A549 (cell line): ENCODE measurements at regions not wholly inside any gene's neighbourhood (a gene's known extent, or its start where the extent isn't known, plus 50 kb on each side); places are given as distances from the start of the nearest gene placed in this dataset.

Source experiments
- ATAC-seq, 2 experiments: fragments of 200-7000 bp in 1 of 2; fragments of >200 bp in 1 of 2; cut with Nextera tagmentation in 1 of 2; cut with Tn5 transposase in 1 of 2; 3 replicates each; pipeline versions ENCODE4 v1.8.0 to v1.9.1; 2018 to 2020; ENCODE audit warnings: mild to moderate bottlenecking in 1 of 2, moderate library complexity in 1 of 2
- CTCF ChIA-PET: fragments of 300-600 bp; sonication (Branson Sonifier 250); formaldehyde crosslinking; extraction: SDS; loops from one replicate; lab custom pipeline; 2021; ENCODE audit warnings: antibody characterized with exemption, inconsistent platforms; lab: Yijun Ruan, JAX
- POLR2A ChIA-PET: fragments of 350-600 bp; formaldehyde crosslinking; extraction: SDS; loops from one replicate; lab custom pipeline; 2021; ENCODE audit warnings: antibody characterized with exemption, inconsistent platforms; lab: Yijun Ruan, JAX
- DNase-seq, 2 experiments: peaks; one replicate each; pipeline versions ENCODE4 v3.0.0 to v3.0.0-alpha.2; 2011 to 2016; ENCODE audit warnings: low read depth in 1 of 2, low spot score in 1 of 2
- FAIRE-seq: peaks from 2 replicates; lab custom pipeline; 2011; peaks lifted over from hg19 to GRCh38; lab: Jason Lieb, UNC
- H3K27ac ChIP-seq, 2 experiments: fragments of >200 bp; sonication (Bioruptor Twin); formaldehyde crosslinking; 3 replicates each; pipeline ENCODE4 v1.5.1; 2016 to 2017
- H3K4me1 ChIP-seq: fragments of >200 bp; sonication (Bioruptor Twin); formaldehyde crosslinking; 3 replicates; pipeline ENCODE4 v1.6.1; 2016
- H3K4me2 ChIP-seq: fragments of >200 bp; sonication (Bioruptor Twin); formaldehyde crosslinking; 3 replicates; pipeline ENCODE4 v1.6.1; 2016
- H3K4me3 ChIP-seq: fragments of >200 bp; sonication (Bioruptor Twin); formaldehyde crosslinking; 3 replicates; pipeline ENCODE4 v1.5.1; 2016
- H3K9me3 ChIP-seq: fragments of >200 bp; sonication (Bioruptor Twin); formaldehyde crosslinking; 3 replicates; pipeline ENCODE4 v1.6.1; 2016
- BHLHE40 ChIP-seq: IDR thresholded peaks from 2 replicates; pipeline ENCODE4 v1.6.1; 2012; ENCODE audit warnings: low read depth, low read length, inconsistent platforms
- CBX8 ChIP-seq: fragments of 200-600 bp; sonication (generic); IDR thresholded peaks from 2 replicates; pipeline ENCODE4 v1.6.1; 2016
- CHD2 ChIP-seq: fragments of 150-350 bp; IDR thresholded peaks from 2 replicates; pipeline ENCODE4 v1.6.1; 2014; ENCODE audit warnings: low read length; ENCODE audit not compliant: partially characterized antibody
- CHD4 ChIP-seq: fragments of 200-600 bp; sonication (generic); IDR thresholded peaks from 2 replicates; pipeline ENCODE4 v1.6.1; 2016; ENCODE audit warnings: antibody characterized with exemption, mild to moderate bottlenecking, borderline replicate concordance
- EHMT2 ChIP-seq: fragments of 200-600 bp; sonication (generic); IDR thresholded peaks from 2 replicates; pipeline ENCODE4 v1.6.1; 2016; ENCODE audit warnings: antibody characterized with exemption, low read depth, mild to moderate bottlenecking, moderate library complexity
- EP300 ChIP-seq, 2 experiments: fragments of >200 bp; sonication (Bioruptor Twin); formaldehyde crosslinking; IDR thresholded peaks; 2 replicates in 1 of 2; 3 replicates in 1 of 2; pipeline ENCODE4 v1.6.1; 2016 to 2017
- FOSB ChIP-seq: fragments of 250-450 bp; sonication (Bioruptor Pico); IDR thresholded peaks from 2 replicates; pipeline ENCODE4 v1.5.0; 2020; ENCODE audit warnings: mild to moderate bottlenecking, moderate library complexity
- FOSL2 ChIP-seq, 2 experiments: fragments of 450-650 bp in 1 of 2; fragments of >200 bp in 1 of 2; sonication (Bioruptor Twin) in 1 of 2; formaldehyde crosslinking; IDR thresholded peaks; 2 replicates each; pipeline versions ENCODE4 v1.5.0 to v1.6.1; 2016 to 2020; ENCODE audit warnings: mild to moderate bottlenecking in 1 of 2, moderate library complexity in 1 of 2
- FOXS1 ChIP-seq: fragments of 250-450 bp; sonication (Bioruptor Pico); IDR thresholded peaks from 2 replicates; pipeline ENCODE4 v1.5.0; 2020; ENCODE audit warnings: mild to moderate bottlenecking, moderate library complexity
- GATA3 ChIP-seq: IDR thresholded peaks from 2 replicates; pipeline ENCODE4 v1.6.1; 2012; ENCODE audit warnings: borderline replicate concordance
- HDAC2 ChIP-seq: fragments of 200-600 bp; sonication (generic); IDR thresholded peaks from 2 replicates; pipeline ENCODE4 v1.6.1; 2016
- HOXA7 ChIP-seq: fragments of 250-450 bp; sonication (Bioruptor Pico); IDR thresholded peaks from 2 replicates; pipeline ENCODE4 v1.5.0; 2020; ENCODE audit warnings: mild to moderate bottlenecking, moderate library complexity
- KDM1A ChIP-seq: fragments of 200-600 bp; sonication (generic); IDR thresholded peaks from 2 replicates; pipeline ENCODE4 v1.6.1; 2016; ENCODE audit warnings: low read depth, mild to moderate bottlenecking
- MAFK ChIP-seq: fragments of 450-650 bp; IDR thresholded peaks from 2 replicates; pipeline ENCODE4 v1.6.1; 2014; ENCODE audit not compliant: partially characterized antibody
- MYC ChIP-seq: IDR thresholded peaks from 2 replicates; pipeline ENCODE4 v1.6.1; 2012; ENCODE audit warnings: mild to moderate bottlenecking, inconsistent platforms, low read length, improper control_type of control experiment, borderline replicate concordance
- NFE2L2 ChIP-seq: fragments of 150-350 bp; conservative IDR thresholded peaks from 2 replicates; pipeline ENCODE4 v1.6.1; 2014; ENCODE audit warnings: low read length
- PHF8 ChIP-seq: fragments of 200-600 bp; sonication (generic); IDR thresholded peaks from 2 replicates; pipeline ENCODE4 v1.6.1; 2016; ENCODE audit warnings: low read depth, mild to moderate bottlenecking, antibody characterized with exemption, moderate library complexity, borderline replicate concordance
- POLR2AphosphoS2 ChIP-seq: conservative IDR thresholded peaks from 2 replicates; pipeline ENCODE4 v1.6.1; 2012; ENCODE audit warnings: low read length, improper control_type of control experiment, inconsistent platforms
- RCOR1 ChIP-seq: fragments of 150-350 bp; IDR thresholded peaks from 2 replicates; pipeline ENCODE4 v1.6.1; 2014; ENCODE audit warnings: antibody characterized with exemption, low read length, low read depth
- SREBF2 ChIP-seq: fragments of 450-650 bp; IDR thresholded peaks from 2 replicates; pipeline ENCODE4 v1.6.1; 2014; ENCODE audit warnings: mild to moderate bottlenecking, moderate library complexity
- ZFP36 ChIP-seq: fragments of 450-650 bp; IDR thresholded peaks from 2 replicates; pipeline ENCODE4 v1.6.1; 2014; ENCODE audit warnings: borderline replicate concordance; ENCODE audit not compliant: partially characterized antibody
- ZNF302 ChIP-seq: fragments of 250-450 bp; sonication (Bioruptor Pico); IDR thresholded peaks from 2 replicates; pipeline ENCODE4 v1.9.0; 2021; ENCODE audit warnings: inconsistent platforms, mild to moderate bottlenecking, moderate library complexity
- ZSCAN20 ChIP-seq: fragments of 250-450 bp; sonication (Bioruptor Pico); IDR thresholded peaks from 2 replicates; pipeline ENCODE4 v1.8.0; 2022; ENCODE audit warnings: mild to moderate bottlenecking, moderate library complexity
- WGBS: methylation state at CpG from one replicate; pipeline ENCODE4 v1.1.6; 2017; ENCODE audit errors: missing lambda C conversion rate; 5-methylcytosine and 5-hydroxymethylcytosine counted together
- TF ChIP-seq, protein P1 (sequence below): fragments of 450-650 bp; IDR thresholded peaks from 2 replicates; pipeline ENCODE4 v1.6.1; 2014; ENCODE audit warnings: antibody characterized with exemption
- TF ChIP-seq, protein P2 (sequence below): fragments of >200 bp; sonication (Bioruptor Twin); formaldehyde crosslinking; IDR thresholded peaks from 3 replicates; pipeline ENCODE4 v1.6.1; 2016
- TF ChIP-seq, protein P3 (sequence below): fragments of >200 bp; sonication (Bioruptor Twin); formaldehyde crosslinking; IDR thresholded peaks from 2 replicates; pipeline ENCODE4 v1.6.1; 2016
- TF ChIP-seq, protein P4 (sequence below): fragments of 150-350 bp; IDR thresholded peaks from 2 replicates; pipeline ENCODE4 v1.6.1; 2014; ENCODE audit warnings: low read depth, mild to moderate bottlenecking, low read length

DNA sequence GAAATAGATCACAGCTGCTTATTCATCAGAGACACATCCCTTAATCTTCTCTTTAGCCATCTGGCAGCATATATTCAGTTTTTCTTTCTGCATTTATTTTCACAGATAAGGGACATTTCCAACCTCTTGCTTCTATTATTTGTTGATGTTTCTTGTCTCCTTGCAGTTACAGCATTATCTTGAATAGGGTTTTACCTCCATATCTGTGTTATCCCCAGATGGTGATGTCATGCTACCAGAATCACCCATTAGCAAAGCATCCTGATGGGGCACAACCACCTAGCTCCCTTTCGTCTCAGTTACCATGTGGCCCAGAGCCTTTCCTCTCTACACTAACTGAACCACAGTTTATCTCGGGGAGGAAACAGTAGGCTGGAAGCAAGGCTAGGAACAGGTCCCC lies 483.9 kb downstream of the FOXO1 start:
- TF ChIP-seq FOSL2 (IDR thresholded peaks at IDR 0.05) (no peak), FOSL2 (CRISPR knock-in tag; IDR thresholded peaks at IDR 0.05) (no peak), ZFP36 (no peak), ZSCAN20 (no peak), SREBF2 (no peak), HOXA7 (CRISPR knock-in tag) (no peak), FOXS1 (CRISPR knock-in tag) (no peak), FOSB (CRISPR knock-in tag) (no peak), CHD2 (no peak), BHLHE40 (no peak), PHF8 (no peak), ZNF302 (CRISPR knock-in tag) (no peak), MAFK (no peak), EP300 (IDR thresholded peaks at IDR 0.05) (no peak), GATA3 (no peak), KDM1A (no peak)
- TF ChIP-seq, protein P1, sequence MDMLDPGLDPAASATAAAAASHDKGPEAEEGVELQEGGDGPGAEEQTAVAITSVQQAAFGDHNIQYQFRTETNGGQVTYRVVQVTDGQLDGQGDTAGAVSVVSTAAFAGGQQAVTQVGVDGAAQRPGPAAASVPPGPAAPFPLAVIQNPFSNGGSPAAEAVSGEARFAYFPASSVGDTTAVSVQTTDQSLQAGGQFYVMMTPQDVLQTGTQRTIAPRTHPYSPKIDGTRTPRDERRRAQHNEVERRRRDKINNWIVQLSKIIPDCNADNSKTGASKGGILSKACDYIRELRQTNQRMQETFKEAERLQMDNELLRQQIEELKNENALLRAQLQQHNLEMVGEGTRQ = no peak
- TF ChIP-seq, protein P2, sequence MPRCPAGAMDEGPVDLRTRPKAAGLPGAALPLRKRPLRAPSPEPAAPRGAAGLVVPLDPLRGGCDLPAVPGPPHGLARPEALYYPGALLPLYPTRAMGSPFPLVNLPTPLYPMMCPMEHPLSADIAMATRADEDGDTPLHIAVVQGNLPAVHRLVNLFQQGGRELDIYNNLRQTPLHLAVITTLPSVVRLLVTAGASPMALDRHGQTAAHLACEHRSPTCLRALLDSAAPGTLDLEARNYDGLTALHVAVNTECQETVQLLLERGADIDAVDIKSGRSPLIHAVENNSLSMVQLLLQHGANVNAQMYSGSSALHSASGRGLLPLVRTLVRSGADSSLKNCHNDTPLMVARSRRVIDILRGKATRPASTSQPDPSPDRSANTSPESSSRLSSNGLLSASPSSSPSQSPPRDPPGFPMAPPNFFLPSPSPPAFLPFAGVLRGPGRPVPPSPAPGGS = no peak
- TF ChIP-seq, all 56 proteins: peak for 0
- no peak for ATAC-seq
- peaks cover 11% of the 10 kb centered on the region; the same call in 2 of the 3 replicates for H3K4me1 ChIP-seq
- no peak overlapping the region for H3K4me2 ChIP-seq
- CTCF ChIA-PET = interaction anchor here (1.1 kb wide), 1 partner anchor 8 kb away, joined by 3 read pairs; no protein-coding TSS in a partner anchor
- no peaks in the 10 kb centered on the region for H3K9me3 ChIP-seq
- no peak for DNase-seq
- no peak overlapping the region for H3K4me3 ChIP-seq
- 57% methylated on average over 2 of the region's 2 CpGs for WGBS
- H3K27ac ChIP-seq = no peak overlapping the region; a peak in 1 of 6 replicates
- POLR2A ChIA-PET = no interaction called here
- no peak for FAIRE-seq

DNA sequence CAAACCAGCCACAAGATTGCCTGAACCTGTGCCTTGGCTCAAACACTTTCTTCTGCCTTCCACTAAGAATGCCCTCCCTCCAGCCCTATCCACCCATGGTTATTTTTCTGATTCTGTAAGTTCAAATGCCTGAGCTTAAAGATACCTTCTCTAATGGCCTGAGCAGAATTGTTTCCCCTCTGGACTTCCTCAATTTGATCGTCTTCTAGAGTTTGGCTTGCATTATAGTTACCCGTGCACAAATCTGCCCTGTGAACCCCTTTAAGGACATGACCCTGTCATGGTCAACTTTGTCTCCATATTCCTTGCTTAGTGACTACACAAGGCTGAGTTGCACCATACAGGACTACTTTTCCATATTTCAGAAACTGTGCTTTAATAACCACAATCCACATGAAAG lies 481.0 kb downstream of the FOXO1 start:
- TF ChIP-seq, protein P3, sequence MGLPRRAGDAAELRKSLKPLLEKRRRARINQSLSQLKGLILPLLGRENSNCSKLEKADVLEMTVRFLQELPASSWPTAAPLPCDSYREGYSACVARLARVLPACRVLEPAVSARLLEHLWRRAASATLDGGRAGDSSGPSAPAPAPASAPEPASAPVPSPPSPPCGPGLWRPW = no peak
- TF ChIP-seq ZNF302 (CRISPR knock-in tag) (no peak), MYC (no peak), POLR2AphosphoS2 (no peak), CHD4 (no peak), RCOR1 (no peak), BHLHE40 (no peak), CBX8 (no peak), FOSL2 (IDR thresholded peaks at IDR 0.05) (no peak), FOSL2 (CRISPR knock-in tag; IDR thresholded peaks at IDR 0.05) (no peak), EHMT2 (no peak), ZSCAN20 (no peak), HDAC2 (no peak), NFE2L2 (no peak), MAFK (no peak), EP300 (IDR thresholded peaks at IDR 0.05) (no peak), ZFP36 (no peak)
- TF ChIP-seq, protein P4, sequence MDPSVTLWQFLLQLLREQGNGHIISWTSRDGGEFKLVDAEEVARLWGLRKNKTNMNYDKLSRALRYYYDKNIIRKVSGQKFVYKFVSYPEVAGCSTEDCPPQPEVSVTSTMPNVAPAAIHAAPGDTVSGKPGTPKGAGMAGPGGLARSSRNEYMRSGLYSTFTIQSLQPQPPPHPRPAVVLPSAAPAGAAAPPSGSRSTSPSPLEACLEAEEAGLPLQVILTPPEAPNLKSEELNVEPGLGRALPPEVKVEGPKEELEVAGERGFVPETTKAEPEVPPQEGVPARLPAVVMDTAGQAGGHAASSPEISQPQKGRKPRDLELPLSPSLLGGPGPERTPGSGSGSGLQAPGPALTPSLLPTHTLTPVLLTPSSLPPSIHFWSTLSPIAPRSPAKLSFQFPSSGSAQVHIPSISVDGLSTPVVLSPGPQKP = no peak
- DNase-seq (no peak), ATAC-seq (no peak), FAIRE-seq (no peak)
- ChIA-PET CTCF (no interaction called here), POLR2A (no interaction called here)
- Histone ChIP-seq H3K9me3 (no peaks in the 10 kb centered on the region), H3K4me3 (no peak overlapping the region), H3K4me1 (peaks cover 15% of the 10 kb centered on the region; the same call in 2 of the 3 replicates), H3K4me2 (no peak overlapping the region), H3K27ac (no peak overlapping the region)
- WGBS = 68% methylated on average over 2 of the region's 2 CpGs
